ENCODE measurements at regions not wholly inside any gene's neighbourhood (a gene's known extent, or its start where the extent isn't known, plus 50 kb on each side); places are given as distances from the start of the nearest gene placed in this dataset.

DNA sequence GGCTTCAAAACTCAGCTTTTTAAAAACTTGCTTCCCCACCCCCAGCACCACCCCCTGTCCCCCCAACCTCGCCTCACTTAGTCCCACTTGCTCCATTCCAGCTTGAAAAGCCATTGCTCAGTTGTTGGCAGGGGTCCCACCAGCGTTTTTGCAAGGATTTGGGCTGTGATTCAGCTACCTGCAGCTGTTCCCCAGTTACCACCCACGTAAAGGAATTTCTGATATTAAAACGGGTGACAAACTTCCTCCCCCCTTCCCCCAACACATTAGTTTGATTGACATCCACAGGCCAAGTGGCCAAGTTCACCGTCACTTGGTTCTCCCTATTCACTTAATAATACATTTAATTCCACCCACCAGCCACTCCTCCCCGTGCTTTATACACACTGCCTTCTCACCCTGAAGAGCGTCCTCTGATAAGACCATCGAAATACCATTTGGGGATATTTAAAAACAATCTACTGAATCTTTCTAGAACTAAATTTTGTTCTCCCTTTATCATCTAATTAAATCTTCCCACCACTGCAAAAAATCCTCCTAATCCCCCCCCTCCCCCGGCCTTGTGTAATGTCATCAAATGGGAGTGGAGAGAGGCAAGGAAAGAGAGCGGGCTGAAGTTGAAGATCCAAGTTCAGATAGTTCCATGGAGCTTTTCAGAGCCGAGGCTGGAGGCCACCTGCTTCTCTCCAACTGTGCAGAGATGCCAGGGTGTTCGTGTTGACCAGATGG is 55.1 kb downstream of the SOX9 start:
- FAIRE-seq = no peak
- TF ChIP-seq, protein P1, sequence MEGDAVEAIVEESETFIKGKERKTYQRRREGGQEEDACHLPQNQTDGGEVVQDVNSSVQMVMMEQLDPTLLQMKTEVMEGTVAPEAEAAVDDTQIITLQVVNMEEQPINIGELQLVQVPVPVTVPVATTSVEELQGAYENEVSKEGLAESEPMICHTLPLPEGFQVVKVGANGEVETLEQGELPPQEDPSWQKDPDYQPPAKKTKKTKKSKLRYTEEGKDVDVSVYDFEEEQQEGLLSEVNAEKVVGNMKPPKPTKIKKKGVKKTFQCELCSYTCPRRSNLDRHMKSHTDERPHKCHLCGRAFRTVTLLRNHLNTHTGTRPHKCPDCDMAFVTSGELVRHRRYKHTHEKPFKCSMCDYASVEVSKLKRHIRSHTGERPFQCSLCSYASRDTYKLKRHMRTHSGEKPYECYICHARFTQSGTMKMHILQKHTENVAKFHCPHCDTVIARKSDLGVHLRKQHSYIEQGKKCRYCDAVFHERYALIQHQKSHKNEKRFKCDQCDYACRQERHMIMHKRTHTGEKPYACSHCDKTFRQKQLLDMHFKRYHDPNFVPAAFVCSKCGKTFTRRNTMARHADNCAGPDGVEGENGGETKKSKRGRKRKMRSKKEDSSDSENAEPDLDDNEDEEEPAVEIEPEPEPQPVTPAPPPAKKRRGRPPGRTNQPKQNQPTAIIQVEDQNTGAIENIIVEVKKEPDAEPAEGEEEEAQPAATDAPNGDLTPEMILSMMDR (IDR thresholded peaks at IDR 0.05; ENCODE audit: insufficient read depth, missing control alignments) = no peak
- no peak for DNase-seq (ENCODE audit: insufficient read length, low spot score)

DNA sequence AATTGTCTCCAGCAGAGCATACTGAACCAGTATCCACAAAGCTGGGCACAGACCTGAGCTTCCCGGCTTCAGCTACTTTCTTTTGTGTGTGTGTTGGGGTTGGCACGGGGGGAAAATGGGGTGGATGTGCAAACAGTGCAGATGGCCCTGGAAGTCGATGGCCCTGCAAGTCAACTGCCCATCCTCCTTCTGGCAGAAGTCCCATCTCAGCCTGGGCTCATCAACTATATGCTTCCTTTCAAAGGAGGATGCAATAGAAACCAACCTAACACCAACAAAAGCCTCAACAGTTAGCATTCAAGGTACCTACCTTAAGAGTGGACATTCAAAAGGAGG is 55.7 kb downstream of the SOX9 start:
- TF ChIP-seq, protein P1 (IDR thresholded peaks at IDR 0.05; ENCODE audit: insufficient read depth, missing control alignments) = no peak
- DNase-seq (ENCODE audit: insufficient read length, low spot score) (no peak), FAIRE-seq (no peak)

DNA sequence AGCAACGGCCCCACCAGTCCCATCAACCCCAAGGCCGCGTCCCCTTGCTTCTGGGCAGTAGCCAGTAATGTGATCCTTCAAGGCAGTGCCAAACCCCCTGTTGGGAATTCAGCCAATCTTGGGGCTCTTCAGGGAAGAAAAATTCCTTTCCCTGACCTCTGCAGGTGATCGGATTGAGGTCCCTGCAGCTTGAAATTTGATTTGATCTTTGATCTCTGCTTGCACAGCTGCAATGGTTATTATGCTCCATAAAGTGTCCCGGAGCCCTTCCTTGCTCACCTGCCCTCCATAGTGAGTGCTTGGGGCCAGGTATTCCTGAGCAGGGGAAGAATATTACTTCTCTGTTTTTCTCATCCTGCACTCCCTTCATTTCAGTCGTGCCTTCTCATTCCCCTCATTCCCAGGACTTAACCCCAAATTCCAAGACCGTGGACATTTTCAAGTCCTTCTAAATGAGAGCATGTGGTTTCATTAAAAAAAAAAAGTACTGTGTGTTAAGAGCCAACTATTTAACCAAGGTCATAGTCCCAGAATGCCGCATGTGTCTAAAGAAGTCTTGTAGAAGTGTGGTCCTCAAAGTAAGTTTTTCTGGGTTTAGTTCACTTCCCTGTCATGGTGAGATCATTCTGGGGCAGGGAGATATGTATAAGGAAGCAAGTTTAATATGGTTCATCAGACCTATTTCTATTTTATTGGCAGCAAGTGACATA is 56.3 kb downstream of the SOX9 start:
- no peak for FAIRE-seq

GRCh38 chr17:72177738-72178137 is 56.9 kb downstream of the SOX9 start:
- TF ChIP-seq, protein P1 (IDR thresholded peaks at IDR 0.05; ENCODE audit: insufficient read depth, missing control alignments) = no peak
- FAIRE-seq = no peak
- no peak for DNase-seq (ENCODE audit: insufficient read length, low spot score)

More for the DNA sequence above, 56.3 kb downstream of the SOX9 start:
- TF ChIP-seq, protein P1 (IDR thresholded peaks at IDR 0.05; ENCODE audit: insufficient read depth, missing control alignments) = no peak
- DNase-seq (ENCODE audit: insufficient read length, low spot score) = no peak

GRCh38 chr17:72182371-72182873 is 61.6 kb downstream of the SOX9 start:
- TF ChIP-seq, protein P1 (IDR thresholded peaks at IDR 0.05; ENCODE audit: insufficient read depth, missing control alignments) = no peak

DNA sequence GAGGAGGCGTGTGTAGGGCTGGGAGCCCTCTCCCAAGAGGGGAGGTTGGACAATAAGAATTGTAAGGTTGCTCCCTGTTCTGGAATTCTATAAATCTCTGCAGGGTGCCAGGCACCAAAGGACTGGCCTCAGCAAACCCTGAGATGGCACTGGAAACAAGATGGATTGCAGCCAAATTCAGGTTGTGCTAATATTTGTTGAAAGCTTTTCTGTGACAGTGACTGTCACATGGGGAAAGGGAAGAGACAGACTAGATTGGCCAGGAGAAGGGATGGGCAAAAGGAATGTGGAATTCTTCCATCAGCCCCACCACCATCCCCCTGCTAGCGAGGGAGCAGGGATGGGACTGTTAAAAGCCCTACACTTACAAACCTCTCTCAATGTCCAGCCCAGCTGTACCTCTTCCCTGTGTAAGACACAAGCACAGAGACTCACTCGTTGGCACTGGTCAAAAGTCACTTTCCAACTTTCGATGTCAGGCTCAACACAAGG is 62.4 kb downstream of the SOX9 start:
- TF ChIP-seq, protein P1 (IDR thresholded peaks at IDR 0.05; ENCODE audit: insufficient read depth, missing control alignments) = no peak
- DNase-seq (ENCODE audit: insufficient read length, low spot score) (no peak), FAIRE-seq (no peak)

More at GRCh38 chr17:72182371-72182873, 61.6 kb downstream of the SOX9 start:
- no peak for DNase-seq (ENCODE audit: insufficient read length, low spot score)
- no peak for FAIRE-seq

DNA sequence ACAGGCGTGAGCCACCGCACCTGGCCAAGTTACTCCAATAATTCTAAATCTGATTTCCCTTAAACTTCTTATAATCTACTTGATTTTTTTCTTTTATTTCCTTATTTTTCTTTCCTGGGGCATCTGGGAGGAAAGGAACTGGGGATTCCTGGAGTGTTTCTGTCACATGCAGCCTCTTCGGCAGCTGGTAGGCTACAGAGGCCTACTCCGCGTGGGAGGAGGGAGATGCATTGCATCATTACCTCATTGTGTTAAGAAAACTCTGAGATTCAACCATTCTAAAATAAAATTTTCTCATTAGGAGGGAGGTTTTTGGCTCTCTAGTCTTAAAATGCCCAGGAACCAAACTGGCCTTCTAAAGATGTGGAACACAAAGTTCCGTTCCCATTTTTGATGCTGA is 64.0 kb downstream of the SOX9 start:
- DNase-seq (ENCODE audit: insufficient read length, low spot score) (no peak), FAIRE-seq (no peak)
- TF ChIP-seq, protein P1 (IDR thresholded peaks at IDR 0.05; ENCODE audit: insufficient read depth, missing control alignments) = no peak
